ENCODE measurements at regions not wholly inside any gene's neighbourhood (a gene's known extent, or its start where the extent isn't known, plus 50 kb on each side); places are given as distances from the start of the nearest gene placed in this dataset.

DNA sequence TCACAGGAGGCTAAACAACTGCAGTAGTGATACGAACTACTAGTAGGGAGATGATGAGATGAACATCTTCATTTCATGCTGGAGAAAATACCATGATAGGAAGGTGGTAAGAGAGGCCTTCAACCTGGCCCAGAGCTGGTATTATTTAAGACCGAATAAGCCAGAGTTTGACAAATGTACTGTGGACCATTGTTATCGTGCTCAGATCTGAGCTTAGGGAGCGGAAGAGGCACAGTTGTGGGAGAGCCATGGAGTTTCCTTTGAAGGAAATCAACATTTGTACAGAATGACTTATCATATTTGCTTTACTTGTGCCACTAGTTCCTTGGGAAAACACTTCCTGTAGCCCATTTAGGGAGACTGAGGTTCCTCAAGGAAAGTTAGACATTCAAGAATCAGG lies 260.6 kb upstream of the TNP1 start:
- TF ChIP-seq, protein P1, sequence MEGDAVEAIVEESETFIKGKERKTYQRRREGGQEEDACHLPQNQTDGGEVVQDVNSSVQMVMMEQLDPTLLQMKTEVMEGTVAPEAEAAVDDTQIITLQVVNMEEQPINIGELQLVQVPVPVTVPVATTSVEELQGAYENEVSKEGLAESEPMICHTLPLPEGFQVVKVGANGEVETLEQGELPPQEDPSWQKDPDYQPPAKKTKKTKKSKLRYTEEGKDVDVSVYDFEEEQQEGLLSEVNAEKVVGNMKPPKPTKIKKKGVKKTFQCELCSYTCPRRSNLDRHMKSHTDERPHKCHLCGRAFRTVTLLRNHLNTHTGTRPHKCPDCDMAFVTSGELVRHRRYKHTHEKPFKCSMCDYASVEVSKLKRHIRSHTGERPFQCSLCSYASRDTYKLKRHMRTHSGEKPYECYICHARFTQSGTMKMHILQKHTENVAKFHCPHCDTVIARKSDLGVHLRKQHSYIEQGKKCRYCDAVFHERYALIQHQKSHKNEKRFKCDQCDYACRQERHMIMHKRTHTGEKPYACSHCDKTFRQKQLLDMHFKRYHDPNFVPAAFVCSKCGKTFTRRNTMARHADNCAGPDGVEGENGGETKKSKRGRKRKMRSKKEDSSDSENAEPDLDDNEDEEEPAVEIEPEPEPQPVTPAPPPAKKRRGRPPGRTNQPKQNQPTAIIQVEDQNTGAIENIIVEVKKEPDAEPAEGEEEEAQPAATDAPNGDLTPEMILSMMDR (IDR thresholded peaks at IDR 0.05), result no peak
- TF ChIP-seq POLR2A (IDR thresholded peaks at IDR 0.05), result no peak

Measured in uterus (tissue), 2 donors.